ENCODE measurements at regions not wholly inside any gene's neighbourhood (a gene's known extent, or its start where the extent isn't known, plus 50 kb on each side); places are given as distances from the start of the nearest gene placed in this dataset.

DNA sequence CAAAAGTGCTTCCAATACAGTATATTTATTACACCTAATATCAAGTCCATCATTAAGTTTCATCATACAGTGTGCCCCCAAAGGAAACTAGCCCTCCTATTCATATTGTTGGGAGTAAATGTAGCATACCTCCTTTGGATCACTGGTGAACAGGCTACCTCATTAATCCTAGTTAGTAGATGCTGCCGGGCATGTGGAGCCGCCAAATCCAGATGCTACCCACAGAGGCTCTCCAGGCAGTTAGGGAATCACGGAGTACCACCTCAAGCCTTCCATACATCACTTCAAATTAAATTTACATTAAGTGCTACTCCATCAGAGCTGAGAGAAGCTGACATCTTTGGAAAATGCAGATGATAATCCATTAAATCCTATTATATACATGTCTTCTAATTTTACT, 121.7 kb upstream of the FOXD3 start:
- TF ChIP-seq, protein P1, sequence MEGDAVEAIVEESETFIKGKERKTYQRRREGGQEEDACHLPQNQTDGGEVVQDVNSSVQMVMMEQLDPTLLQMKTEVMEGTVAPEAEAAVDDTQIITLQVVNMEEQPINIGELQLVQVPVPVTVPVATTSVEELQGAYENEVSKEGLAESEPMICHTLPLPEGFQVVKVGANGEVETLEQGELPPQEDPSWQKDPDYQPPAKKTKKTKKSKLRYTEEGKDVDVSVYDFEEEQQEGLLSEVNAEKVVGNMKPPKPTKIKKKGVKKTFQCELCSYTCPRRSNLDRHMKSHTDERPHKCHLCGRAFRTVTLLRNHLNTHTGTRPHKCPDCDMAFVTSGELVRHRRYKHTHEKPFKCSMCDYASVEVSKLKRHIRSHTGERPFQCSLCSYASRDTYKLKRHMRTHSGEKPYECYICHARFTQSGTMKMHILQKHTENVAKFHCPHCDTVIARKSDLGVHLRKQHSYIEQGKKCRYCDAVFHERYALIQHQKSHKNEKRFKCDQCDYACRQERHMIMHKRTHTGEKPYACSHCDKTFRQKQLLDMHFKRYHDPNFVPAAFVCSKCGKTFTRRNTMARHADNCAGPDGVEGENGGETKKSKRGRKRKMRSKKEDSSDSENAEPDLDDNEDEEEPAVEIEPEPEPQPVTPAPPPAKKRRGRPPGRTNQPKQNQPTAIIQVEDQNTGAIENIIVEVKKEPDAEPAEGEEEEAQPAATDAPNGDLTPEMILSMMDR (conservative IDR thresholded peaks at IDR 0.05; ENCODE audit: low read length), result no peak
- TF ChIP-seq EZH2phosphoT487 (IDR thresholded peaks at IDR 0.05; ENCODE audit: borderline replicate concordance), result no peak
